HepG2 (cell line): ENCODE measurements at regions not wholly inside any gene's neighbourhood (a gene's known extent, or its start where the extent isn't known, plus 50 kb on each side); places are given as distances from the start of the nearest gene placed in this dataset.

Experiments
- ATAC-seq: fragments of 200-7000 bp; cut with Tn5 transposase; 3 replicates; pipeline ENCODE4 v1.9.1; 2020; ENCODE audit warnings: mild to moderate bottlenecking, moderate library complexity
- BruUV-seq: library from RNA; stranded (reverse); fragments of 400-500 nt; replicated peaks from 2 replicates; lab custom pipeline; 2021; lab: Mats Ljungman, UMichigan
- CTCF ChIA-PET: fragments of 300-600 bp; formaldehyde crosslinking; extraction: SDS; loops from one replicate; lab custom pipeline; 2021; ENCODE audit warnings: low total read pairs, inconsistent platforms, low intra/inter-chr PET ratio; lab: Yijun Ruan, JAX
- POLR2A ChIA-PET: fragments of 350-600 bp; sonication (Branson Sonifier 250); formaldehyde crosslinking; loops from one replicate; lab custom pipeline; 2020; ENCODE audit warnings: antibody characterized with exemption, inconsistent platforms; lab: Yijun Ruan, JAX
- DNase-seq: peaks from one replicate; pipeline ENCODE4 v3.0.0-alpha.2; 2015; ENCODE audit warnings: low spot score
- FAIRE-seq: peaks from 3 replicates; lab custom pipeline; 2011; peaks lifted over from hg19 to GRCh38; lab: Jason Lieb, UNC
- H2AFZ ChIP-seq: one replicate; pipeline ENCODE4 v1.6.1; 2011; ENCODE audit warnings: low read length, inconsistent platforms
- H3K27ac ChIP-seq: fragments of 300-600 bp; 3 replicates; pipeline ENCODE4 v1.8.0; 2011; ENCODE audit warnings: mixed run types, mild to moderate bottlenecking, mixed read lengths, low read length, inconsistent platforms; ENCODE audit not compliant: insufficient read depth; ENCODE audit errors: extremely low read length
- H3K27me3 ChIP-seq, 2 experiments: fragments of 200-600 bp in 1 of 2; 2 replicates in 1 of 2; 3 replicates in 1 of 2; pipeline versions ENCODE4 v1.6.0 to v1.8.0; 2011; ENCODE audit warnings: low read length in 2 of 2, mild to moderate bottlenecking in 2 of 2, moderate library complexity in 2 of 2, inconsistent platforms in 1 of 2; ENCODE audit not compliant: insufficient read depth in 2 of 2, control insufficient read depth in 1 of 2
- H3K36me3 ChIP-seq, 2 experiments: fragments of 200-600 bp in 1 of 2; replicated peaks in 1 of 2; 2 replicates in 1 of 2; 3 replicates in 1 of 2; pipeline versions ENCODE4 v1.5.1 to v1.8.0; 2011; ENCODE audit warnings: low read length in 2 of 2, inconsistent platforms in 1 of 2; ENCODE audit not compliant: insufficient read depth in 2 of 2, control insufficient read depth in 1 of 2
- H3K4me1 ChIP-seq: 2 replicates; pipeline ENCODE4 v1.5.1; 2012; ENCODE audit warnings: low read length, inconsistent platforms; ENCODE audit not compliant: insufficient read depth
- H3K4me2 ChIP-seq: 2 replicates; pipeline ENCODE4 v1.6.0; 2011; ENCODE audit warnings: low read depth, low read length, inconsistent platforms
- H3K4me3 ChIP-seq, 3 experiments: fragments of 200-600 bp in 1 of 3; sonication (generic), shearing (Covaris generic) in 1 of 3; replicated peaks in 1 of 3; 2 replicates each; pipeline ENCODE4 v1.5.1; 2011 to 2016; ENCODE audit warnings: low read length in 3 of 3, inconsistent platforms in 2 of 3, low read depth in 2 of 3, mild to moderate bottlenecking in 2 of 3, control low read depth in 1 of 3, mixed read lengths in 1 of 3; ENCODE audit not compliant: insufficient read depth in 1 of 3
- H3K79me2 ChIP-seq: one replicate; pipeline ENCODE4 v1.6.1; 2011; ENCODE audit warnings: low read length, inconsistent platforms; ENCODE audit not compliant: insufficient read depth
- H3K9ac ChIP-seq: 2 replicates; pipeline ENCODE4 v1.6.0; 2011; ENCODE audit warnings: mild to moderate bottlenecking, low read depth, low read length, inconsistent platforms; ENCODE audit not compliant: insufficient read depth
- H3K9me3 ChIP-seq: 2 replicates; pipeline ENCODE4 v1.5.1; 2012; ENCODE audit warnings: mild to moderate bottlenecking, low read length
- H4K20me1 ChIP-seq: 2 replicates; pipeline ENCODE4 v1.6.0; 2011; ENCODE audit warnings: inconsistent platforms, mild to moderate bottlenecking, low read length, moderate library complexity; ENCODE audit not compliant: insufficient read depth
- ASH2L ChIP-seq: fragments of 300-600, 200-600 bp; sonication (generic); IDR thresholded peaks from 2 replicates; pipeline ENCODE4 v1.7.0; 2017; ENCODE audit warnings: low read depth, mild to moderate bottlenecking, moderate library complexity, mixed read lengths, low read length; ENCODE audit not compliant: insufficient read length
- BATF2 ChIP-seq: sonication (generic); formaldehyde crosslinking; IDR thresholded peaks from 2 replicates; pipeline ENCODE4 v1.8.0; 2022; ENCODE audit warnings: mild to moderate bottlenecking, missing genetic modification reagents, moderate library complexity
- GABPA ChIP-seq, 2 experiments: IDR thresholded peaks; 2 replicates each; pipeline ENCODE4 v1.6.1; 2011 to 2016; ENCODE audit warnings: low read depth in 2 of 2, low read length in 1 of 2, missing biosample characterization in 1 of 2, missing genetic modification characterization in 1 of 2
- KLF15 ChIP-seq: sonication (generic); formaldehyde crosslinking; IDR thresholded peaks from 2 replicates; pipeline ENCODE4 v1.8.1; 2023; ENCODE audit warnings: borderline replicate concordance, mild to moderate bottlenecking, inconsistent platforms, missing genetic modification reagents, mixed read lengths
- NR1H2 ChIP-seq: sonication (generic); formaldehyde crosslinking; IDR thresholded peaks from 2 replicates; pipeline ENCODE4 v1.8.1; 2022; ENCODE audit warnings: low read depth, missing genetic modification reagents, borderline replicate concordance
- SNAPC4 ChIP-seq: sonication (generic); formaldehyde crosslinking; IDR thresholded peaks from 2 replicates; pipeline ENCODE4 v1.4.0; 2020; ENCODE audit warnings: mild to moderate bottlenecking, missing genetic modification reagents
- SUZ12 ChIP-seq: fragments of 150-350 bp; IDR thresholded peaks from 2 replicates; pipeline ENCODE4 v1.6.1; 2014; ENCODE audit warnings: low read depth, low read length
- ZNF253 ChIP-seq: sonication (generic); formaldehyde crosslinking; IDR thresholded peaks from 2 replicates; pipeline ENCODE4 v1.8.0; 2022; ENCODE audit warnings: mild to moderate bottlenecking, missing genetic modification reagents, borderline replicate concordance
- ZNF350 ChIP-seq: sonication (generic); formaldehyde crosslinking; IDR thresholded peaks from 2 replicates; pipeline ENCODE4 v1.4.0; 2020; ENCODE audit warnings: mild to moderate bottlenecking, low read depth, missing genetic modification reagents, borderline replicate concordance
- ZNF660 ChIP-seq: sonication (generic); formaldehyde crosslinking; IDR thresholded peaks from 2 replicates; pipeline ENCODE4 v1.5.1; 2020; ENCODE audit warnings: mild to moderate bottlenecking, low read depth, missing genetic modification reagents, borderline replicate concordance
- ZNF749 ChIP-seq: sonication (generic); formaldehyde crosslinking; IDR thresholded peaks from 2 replicates; pipeline ENCODE4 v1.8.0; 2022; ENCODE audit warnings: mild to moderate bottlenecking, missing genetic modification reagents, moderate library complexity, borderline replicate concordance
- ZNF775 ChIP-seq: sonication (generic); formaldehyde crosslinking; IDR thresholded peaks from 2 replicates; pipeline ENCODE4 v1.4.0; 2020; ENCODE audit warnings: missing genetic modification reagents, mild to moderate bottlenecking, moderate library complexity, borderline replicate concordance
- WGBS: methylation state at CpG from one replicate; pipeline ENCODE4 v1.1.6; 2017; ENCODE audit warnings: low lambda C conversion rate; 5-methylcytosine and 5-hydroxymethylcytosine counted together
- in situ Hi-C: cut with HindIII; loops from 2 replicates; pipeline ENCODE4 v1.10.0; 2017; ENCODE audit warnings: low pct_unique_long_range_greater_than_20kb; ENCODE audit not compliant: extremely low pct_ligation_motif_present
- intact Hi-C: fragments of 100-400 bp; cut with micrococcal nuclease; formaldehyde crosslinking; loops from one replicate; pipeline ENCODE4 v1.10.0; 2022; ENCODE audit not compliant: unreplicated experiment

- 0 out of 2 replicates have a peak, but pooled peaks have one; percentile 39 for TF ChIP-seq KLF15 (CRISPR knock-in tag)
These were observed 130.1 kb upstream of the LHX5 start (continued) for GRCh38 chr12:113601656-113602263.

- POLR2A ChIA-PET, result no interaction called here
- intact Hi-C loops, result no loop called here
- CTCF ChIA-PET, result no interaction called here
- TF ChIP-seq ZNF350 (no peak), BATF2 (CRISPR knock-in tag) (no peak), KLF15 (CRISPR knock-in tag) (no peak), GABPA (IDR thresholded peaks at IDR 0.05; ENCODE audit: low read depth, low read length) (no peak), GABPA (CRISPR knock-in tag; IDR thresholded peaks at IDR 0.05; ENCODE audit: low read depth) (no peak), ZNF660 (CRISPR knock-in tag) (no peak), SNAPC4 (CRISPR knock-in tag) (no peak), ZNF749 (no peak), NR1H2 (no peak), SUZ12 (no peak), ZNF775 (CRISPR knock-in tag) (no peak), ASH2L (no peak), ZNF253 (CRISPR knock-in tag) (no peak)
- TF ChIP-seq, all 625 proteins: peak for 0
- WGBS, result 4% methylated on average over 10 of the region's 11 CpGs
- Histone ChIP-seq H3K4me2 (no peak overlapping the region), H2AFZ (no peak overlapping the region), H4K20me1 (0 out of 2 replicates have a peak, but pooled peaks cover 3% of the 10 kb centered on the region), H3K4me1 (no peaks in the 10 kb centered on the region), H3K79me2 (no peaks in the 10 kb centered on the region), H3K9ac (no peak overlapping the region), H3K27ac (no peak overlapping the region), H3K27me3 (no peaks in the 10 kb centered on the region; a peak in 1 of 5 replicates), H3K36me3 (no peaks in the 10 kb centered on the region), H3K9me3 (no peaks in the 10 kb centered on the region), H3K4me3 (no peak overlapping the region)
- DNase-seq, result no peak
- no peak for FAIRE-seq
- no TSS peak for BruUV-seq
- in situ Hi-C loops, result no loop called here
- no peak for ATAC-seq
These were observed 127.2 kb upstream of the LHX5 start for GRCh38 chr12:113598815-113599406.
